HEK293 (cell line): ENCODE measurements at regions not wholly inside any gene's neighbourhood (a gene's known extent, or its start where the extent isn't known, plus 50 kb on each side); places are given as distances from the start of the nearest gene placed in this dataset.
A peak's percentile ranks its signal among the peaks of the same experiment; 100 is the strongest.

Experiments used
- AEBP2 ChIP-seq: fragments of 450-650 bp; formaldehyde crosslinking; IDR thresholded peaks from 2 replicates; pipeline ENCODE4 v1.5.1; 2016; ENCODE audit warnings: missing biosample characterization, missing genetic modification characterization, borderline replicate concordance
- OSR2 ChIP-seq: fragments of 450-650 bp; formaldehyde crosslinking; IDR thresholded peaks from 2 replicates; pipeline ENCODE4 v1.5.1; 2016; ENCODE audit warnings: missing biosample characterization, missing genetic modification characterization
- PBX3 ChIP-seq: sonication (generic); formaldehyde crosslinking; IDR thresholded peaks from 2 replicates; pipeline ENCODE4 v1.8.1; 2022; ENCODE audit warnings: mild to moderate bottlenecking, moderate library complexity, missing genetic modification reagents
- REST ChIP-seq: fragments of 450-650 bp; formaldehyde crosslinking; IDR thresholded peaks from 2 replicates; pipeline ENCODE4 v1.5.1; 2016; ENCODE audit warnings: missing biosample characterization, missing genetic modification characterization
- SP7 ChIP-seq: fragments of 450-650 bp; formaldehyde crosslinking; IDR thresholded peaks from 2 replicates; pipeline ENCODE4 v1.5.1; 2016; ENCODE audit warnings: missing biosample characterization, missing genetic modification characterization
- ZBTB21 ChIP-seq: fragments of 450-650 bp; formaldehyde crosslinking; IDR thresholded peaks from 2 replicates; pipeline ENCODE4 v1.5.1; 2017; ENCODE audit warnings: missing biosample characterization, missing genetic modification characterization
- ZBTB6 ChIP-seq: fragments of 450-650 bp; formaldehyde crosslinking; IDR thresholded peaks from 2 replicates; pipeline ENCODE4 v1.5.1; 2017; ENCODE audit warnings: missing biosample characterization, missing genetic modification characterization
- ZEB2 ChIP-seq: fragments of 450-650 bp; formaldehyde crosslinking; IDR thresholded peaks from 2 replicates; pipeline ENCODE4 v1.5.1; 2016; ENCODE audit warnings: missing biosample characterization, missing genetic modification characterization
- ZFP3 ChIP-seq: fragments of 450-650 bp; formaldehyde crosslinking; IDR thresholded peaks from 2 replicates; pipeline ENCODE4 v1.5.1; 2016; ENCODE audit warnings: low read depth, missing biosample characterization, missing genetic modification characterization
- ZFP69B ChIP-seq: fragments of 450-650 bp; formaldehyde crosslinking; IDR thresholded peaks from 2 replicates; pipeline ENCODE4 v1.5.1; 2016; ENCODE audit warnings: missing biosample characterization, missing genetic modification characterization
- ZNF114 ChIP-seq: fragments of 450-650 bp; formaldehyde crosslinking; IDR thresholded peaks from 2 replicates; pipeline ENCODE4 v1.5.0; 2017; ENCODE audit warnings: missing biosample characterization, missing genetic modification characterization
- ZNF138 ChIP-seq: fragments of 450-650 bp; formaldehyde crosslinking; IDR thresholded peaks from 2 replicates; pipeline ENCODE4 v1.5.1; 2016; ENCODE audit warnings: missing biosample characterization, missing genetic modification characterization, borderline replicate concordance
- ZNF175 ChIP-seq: fragments of 450-650 bp; formaldehyde crosslinking; IDR thresholded peaks from 2 replicates; pipeline ENCODE4 v1.5.1; 2016; ENCODE audit warnings: missing biosample characterization, missing genetic modification characterization
- ZNF274 ChIP-seq, 2 experiments: fragments of 200-500 bp in 1 of 2; fragments of 450-650 bp in 1 of 2; sonication (Bioruptor generic) in 1 of 2; formaldehyde crosslinking in 1 of 2; IDR thresholded peaks; 2 replicates each; pipeline versions ENCODE4 v1.5.1 to v1.6.1; 2014 to 2016; ENCODE audit warnings: borderline replicate concordance in 1 of 2, inconsistent platforms in 1 of 2, low read length in 1 of 2, missing biosample characterization in 1 of 2, missing genetic modification characterization in 1 of 2
- ZNF394 ChIP-seq: fragments of 450-650 bp; formaldehyde crosslinking; IDR thresholded peaks from 2 replicates; pipeline ENCODE4 v1.5.1; 2016; ENCODE audit warnings: missing biosample characterization, missing genetic modification characterization, mild to moderate bottlenecking, moderate library complexity, borderline replicate concordance
- ZNF433 ChIP-seq: fragments of 450-650 bp; formaldehyde crosslinking; IDR thresholded peaks from 2 replicates; pipeline ENCODE4 v1.5.1; 2016; ENCODE audit warnings: missing biosample characterization, missing genetic modification characterization, low read depth
- ZNF600 ChIP-seq: fragments of 450-650 bp; formaldehyde crosslinking; IDR thresholded peaks from 2 replicates; pipeline ENCODE4 v1.5.1; 2016; ENCODE audit warnings: missing biosample characterization, missing genetic modification characterization
- ZNF654 ChIP-seq: fragments of 450-650 bp; formaldehyde crosslinking; IDR thresholded peaks from 2 replicates; pipeline ENCODE4 v1.5.1; 2016; ENCODE audit warnings: low read depth, missing biosample characterization, missing genetic modification characterization
- ZNF664 ChIP-seq: fragments of 450-650 bp; formaldehyde crosslinking; IDR thresholded peaks from 2 replicates; pipeline ENCODE4 v1.5.1; 2016; ENCODE audit warnings: missing biosample characterization, missing genetic modification characterization
- ZNF747 ChIP-seq: fragments of 450-650 bp; formaldehyde crosslinking; IDR thresholded peaks from 2 replicates; pipeline ENCODE4 v1.5.1; 2016; ENCODE audit warnings: missing biosample characterization, missing genetic modification characterization
- ZNF785 ChIP-seq: fragments of 450-650 bp; formaldehyde crosslinking; IDR thresholded peaks from 2 replicates; pipeline ENCODE4 v1.5.1; 2016; ENCODE audit warnings: missing biosample characterization, missing genetic modification characterization
- ZSCAN5A ChIP-seq: fragments of 450-650 bp; formaldehyde crosslinking; IDR thresholded peaks from 2 replicates; pipeline ENCODE4 v1.5.1; 2016; ENCODE audit warnings: missing biosample characterization, missing genetic modification characterization
- ZXDB ChIP-seq: fragments of 450-650 bp; formaldehyde crosslinking; IDR thresholded peaks from 2 replicates; pipeline ENCODE4 v1.5.1; 2016; ENCODE audit warnings: missing biosample characterization, missing genetic modification characterization
- TF ChIP-seq, protein P1 (sequence below): fragments of 450-650 bp; formaldehyde crosslinking; IDR thresholded peaks from 2 replicates; pipeline ENCODE4 v1.5.1; 2016; ENCODE audit warnings: missing biosample characterization, missing genetic modification characterization
- TF ChIP-seq, protein P2 (sequence below): fragments of 450-650 bp; formaldehyde crosslinking; IDR thresholded peaks from 2 replicates; pipeline ENCODE4 v1.5.1; 2016; ENCODE audit warnings: missing biosample characterization, missing genetic modification characterization

DNA sequence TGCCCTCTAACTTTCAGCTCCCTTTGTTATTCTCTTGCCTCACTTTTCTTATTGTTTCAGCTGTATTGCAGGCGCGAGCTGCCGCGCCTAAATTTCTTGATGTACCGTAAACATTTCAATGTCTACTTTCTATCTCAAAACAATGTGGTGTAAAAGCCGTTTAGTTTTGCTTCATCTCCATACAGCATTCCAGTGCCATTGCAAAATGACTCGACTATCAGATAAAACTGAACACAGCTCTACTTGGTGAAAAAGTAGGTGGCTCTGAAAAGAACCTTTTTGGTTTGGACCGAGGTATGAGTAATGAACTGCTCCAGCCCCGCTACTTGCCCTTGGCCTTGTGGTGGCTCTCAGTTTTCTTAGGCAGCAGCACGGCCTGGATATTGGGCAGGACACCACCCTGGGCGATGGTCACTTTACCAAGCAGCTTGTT is 74.6 kb downstream of the OR2B2 start (continued):
- TF ChIP-seq AEBP2 (no peak), ZNF114 (tag by site-specific recombination) (no peak), ZXDB (0 out of 2 replicates have a peak, but pooled peaks have one; percentile 8), SP7 (peak; percentile 10; the same call in 1 of the 2 replicates), ZNF433 (tag by site-specific recombination) (no peak), ZNF138 (tag by site-specific recombination) (0 out of 2 replicates have a peak, but pooled peaks have one; percentile 5), ZEB2 (tag by site-specific recombination) (no peak), ZNF785 (no peak), ZBTB6 (tag by site-specific recombination) (no peak), ZNF654 (tag by site-specific recombination) (0 out of 2 replicates have a peak, but pooled peaks have one; percentile 4), ZNF664 (0 out of 2 replicates have a peak, but pooled peaks have one; percentile 6), ZNF600 (tag by site-specific recombination) (0 out of 2 replicates have a peak, but pooled peaks have one; percentile 81), ZSCAN5A (tag by site-specific recombination) (no peak), ZFP3 (tag by site-specific recombination) (no peak), OSR2 (tag by site-specific recombination) (no peak), ZBTB21 (tag by site-specific recombination) (no peak), ZFP69B (no peak), REST (0 out of 2 replicates have a peak, but pooled peaks have one; percentile 5), ZNF394 (no peak), PBX3 (CRISPR knock-in tag) (no peak), ZNF274 (IDR thresholded peaks at IDR 0.05; ENCODE audit: low read length) (no peak), ZNF274 (tag by site-specific recombination; IDR thresholded peaks at IDR 0.05; ENCODE audit: borderline replicate concordance) (no peak), ZNF175 (tag by site-specific recombination) (no peak), ZNF747 (tag by site-specific recombination) (no peak)
- TF ChIP-seq, protein P1, sequence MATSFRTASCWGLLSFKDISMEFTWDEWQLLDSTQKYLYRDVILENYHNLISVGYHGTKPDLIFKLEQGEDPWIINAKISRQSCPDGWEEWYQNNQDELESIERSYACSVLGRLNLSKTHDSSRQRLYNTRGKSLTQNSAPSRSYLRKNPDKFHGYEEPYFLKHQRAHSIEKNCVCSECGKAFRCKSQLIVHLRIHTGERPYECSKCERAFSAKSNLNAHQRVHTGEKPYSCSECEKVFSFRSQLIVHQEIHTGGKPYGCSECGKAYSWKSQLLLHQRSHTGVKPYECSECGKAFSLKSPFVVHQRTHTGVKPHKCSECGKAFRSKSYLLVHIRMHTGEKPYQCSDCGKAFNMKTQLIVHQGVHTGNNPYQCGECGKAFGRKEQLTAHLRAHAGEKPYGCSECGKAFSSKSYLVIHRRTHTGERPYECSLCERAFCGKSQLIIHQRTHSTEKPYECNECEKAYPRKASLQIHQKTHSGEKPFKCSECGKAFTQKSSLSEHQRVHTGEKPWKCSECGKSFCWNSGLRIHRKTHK (tag by site-specific recombination): no peak
- TF ChIP-seq, protein P2, sequence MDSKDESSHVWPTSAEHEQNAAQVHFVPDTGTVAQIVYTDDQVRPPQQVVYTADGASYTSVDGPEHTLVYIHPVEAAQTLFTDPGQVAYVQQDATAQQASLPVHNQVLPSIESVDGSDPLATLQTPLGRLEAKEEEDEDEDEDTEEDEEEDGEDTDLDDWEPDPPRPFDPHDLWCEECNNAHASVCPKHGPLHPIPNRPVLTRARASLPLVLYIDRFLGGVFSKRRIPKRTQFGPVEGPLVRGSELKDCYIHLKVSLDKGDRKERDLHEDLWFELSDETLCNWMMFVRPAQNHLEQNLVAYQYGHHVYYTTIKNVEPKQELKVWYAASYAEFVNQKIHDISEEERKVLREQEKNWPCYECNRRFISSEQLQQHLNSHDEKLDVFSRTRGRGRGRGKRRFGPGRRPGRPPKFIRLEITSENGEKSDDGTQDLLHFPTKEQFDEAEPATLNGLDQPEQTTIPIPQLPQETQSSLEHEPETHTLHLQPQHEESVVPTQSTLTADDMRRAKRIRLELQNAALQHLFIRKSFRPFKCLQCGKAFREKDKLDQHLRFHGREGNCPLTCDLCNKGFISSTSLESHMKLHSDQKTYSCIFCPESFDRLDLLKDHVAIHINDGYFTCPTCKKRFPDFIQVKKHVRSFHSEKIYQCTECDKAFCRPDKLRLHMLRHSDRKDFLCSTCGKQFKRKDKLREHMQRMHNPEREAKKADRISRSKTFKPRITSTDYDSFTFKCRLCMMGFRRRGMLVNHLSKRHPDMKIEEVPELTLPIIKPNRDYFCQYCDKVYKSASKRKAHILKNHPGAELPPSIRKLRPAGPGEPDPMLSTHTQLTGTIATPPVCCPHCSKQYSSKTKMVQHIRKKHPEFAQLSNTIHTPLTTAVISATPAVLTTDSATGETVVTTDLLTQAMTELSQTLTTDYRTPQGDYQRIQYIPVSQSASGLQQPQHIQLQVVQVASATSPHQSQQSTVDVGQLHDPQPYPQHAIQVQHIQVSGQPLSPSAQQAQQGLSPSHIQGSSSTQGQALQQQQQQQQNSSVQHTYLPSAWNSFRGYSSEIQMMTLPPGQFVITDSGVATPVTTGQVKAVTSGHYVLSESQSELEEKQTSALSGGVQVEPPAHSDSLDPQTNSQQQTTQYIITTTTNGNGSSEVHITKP: 0 out of 2 replicates have a peak, but pooled peaks have one; percentile 49
